Liver (tissue), 8 donors: ENCODE measurements at regions not wholly inside any gene's neighbourhood (a gene's known extent, or its start where the extent isn't known, plus 50 kb on each side); places are given as distances from the start of the nearest gene placed in this dataset.
A peak's percentile ranks its signal among the peaks of the same experiment; 100 is the strongest.

ENCODE experiments used
- DNase-seq: peaks from one replicate; pipeline ENCODE4 v3.0.0-alpha.2; 2017; ENCODE audit warnings: low spot score
- H3K27ac ChIP-seq, 2 donors: one replicate each; pipeline ENCODE4 v1.7.0; 2013; ENCODE audit warnings: inconsistent platforms in 2 of 2, low read length in 2 of 2, control low read depth in 1 of 2, low read depth in 1 of 2, mild to moderate bottlenecking in 1 of 2
- H3K27me3 ChIP-seq, 4 donors: one replicate each; pipeline versions ENCODE4 v1.6.1 to v1.7.0; 2013; ENCODE audit warnings: low read length in 3 of 4, inconsistent platforms in 1 of 4, mild to moderate bottlenecking in 1 of 4, moderate library complexity in 1 of 4; ENCODE audit not compliant: control insufficient read depth in 4 of 4, insufficient read depth in 4 of 4
- H3K36me3 ChIP-seq, 4 donors: one replicate each; pipeline versions ENCODE4 v1.6.1 to v1.7.0; 2013; ENCODE audit warnings: low read length in 3 of 4, mild to moderate bottlenecking in 3 of 4, low read depth in 1 of 4, moderate library complexity in 1 of 4; ENCODE audit not compliant: control insufficient read depth in 4 of 4, insufficient read depth in 3 of 4
- H3K4me1 ChIP-seq, 4 donors: one replicate each; pipeline versions ENCODE4 v1.6.1 to v1.7.0; 2013; ENCODE audit warnings: low read length in 3 of 4, mild to moderate bottlenecking in 3 of 4, moderate library complexity in 1 of 4; ENCODE audit not compliant: control insufficient read depth in 4 of 4, insufficient read depth in 4 of 4
- H3K4me3 ChIP-seq, 3 donors: one replicate each; pipeline versions ENCODE4 v1.6.1 to v1.7.0; 2013; ENCODE audit warnings: low read length in 3 of 3, control low read depth in 1 of 3, low read depth in 1 of 3, mild to moderate bottlenecking in 1 of 3
- H3K9ac ChIP-seq, 2 donors: one replicate each; pipeline ENCODE4 v1.7.0; 2013; ENCODE audit warnings: low read length in 2 of 2, mild to moderate bottlenecking in 2 of 2, moderate library complexity in 2 of 2, control low read depth in 1 of 2, low read depth in 1 of 2
- H3K9me3 ChIP-seq, 4 donors: one replicate each; pipeline versions ENCODE4 v1.6.1 to v1.7.0; 2013; ENCODE audit warnings: low read length in 3 of 4; ENCODE audit not compliant: control insufficient read depth in 4 of 4
- ATF3 ChIP-seq: IDR thresholded peaks from 2 replicates; pipeline ENCODE4 v1.6.1; 2016; ENCODE audit warnings: antibody characterized with exemption
- CTCF ChIP-seq: fragments of 150-350 bp; IDR thresholded peaks from 2 replicates; pipeline ENCODE4 v1.5.1; 2017; ENCODE audit warnings: improper control_type of control experiment, low read depth, low read length; ENCODE audit not compliant: missing input control
- EGR1 ChIP-seq, 2 donors: IDR thresholded peaks; 2 replicates each; pipeline ENCODE4 v1.6.1; 2016 to 2018; ENCODE audit warnings: antibody characterized with exemption in 2 of 2, low read depth in 2 of 2
- FOXA1 ChIP-seq: IDR thresholded peaks from 2 replicates; pipeline ENCODE4 v1.6.1; 2016; ENCODE audit warnings: antibody characterized with exemption
- FOXA2 ChIP-seq: IDR thresholded peaks from 2 replicates; pipeline ENCODE4 v1.6.1; 2016; ENCODE audit warnings: antibody characterized with exemption
- GABPA ChIP-seq, 2 donors: IDR thresholded peaks in 1 of 2; conservative IDR thresholded peaks in 1 of 2; 2 replicates each; pipeline ENCODE4 v1.6.1; 2016; ENCODE audit warnings: antibody characterized with exemption in 2 of 2, mild to moderate bottlenecking in 1 of 2, moderate library complexity in 1 of 2
- HNF4A ChIP-seq, 2 donors: conservative IDR thresholded peaks; 2 replicates each; pipeline ENCODE4 v1.6.1; 2016; ENCODE audit warnings: antibody characterized with exemption in 2 of 2, mild to moderate bottlenecking in 2 of 2
- HNF4G ChIP-seq: IDR thresholded peaks from 2 replicates; pipeline ENCODE4 v1.6.1; 2016; ENCODE audit warnings: antibody characterized with exemption
- JUND ChIP-seq, 2 donors: IDR thresholded peaks; 2 replicates each; pipeline ENCODE4 v1.6.1; 2016; ENCODE audit warnings: antibody characterized with exemption in 2 of 2
- MAX ChIP-seq: IDR thresholded peaks from 2 replicates; pipeline ENCODE4 v1.6.1; 2016; ENCODE audit warnings: antibody characterized with exemption
- NR2F2 ChIP-seq: IDR thresholded peaks from 2 replicates; pipeline ENCODE4 v1.6.1; 2016; ENCODE audit warnings: antibody characterized with exemption
- RAD21 ChIP-seq, 2 donors: IDR thresholded peaks; 2 replicates each; pipeline ENCODE4 v1.6.1; 2016; ENCODE audit warnings: antibody characterized with exemption in 2 of 2, mild to moderate bottlenecking in 2 of 2
- REST ChIP-seq: IDR thresholded peaks from 2 replicates; pipeline ENCODE4 v1.6.1; 2016; ENCODE audit warnings: antibody characterized with exemption, mild to moderate bottlenecking
- RXRA ChIP-seq, 2 donors: IDR thresholded peaks; 2 replicates each; pipeline ENCODE4 v1.6.1; 2017 to 2018; ENCODE audit warnings: antibody characterized with exemption in 2 of 2, mild to moderate bottlenecking in 1 of 2
- SP1 ChIP-seq: IDR thresholded peaks from 2 replicates; pipeline ENCODE4 v1.6.1; 2018; ENCODE audit warnings: antibody characterized with exemption, mild to moderate bottlenecking
- TAF1 ChIP-seq: conservative IDR thresholded peaks from 2 replicates; pipeline ENCODE4 v1.6.1; 2016; ENCODE audit warnings: antibody characterized with exemption, mild to moderate bottlenecking
- YY1 ChIP-seq: IDR thresholded peaks from 2 replicates; pipeline ENCODE4 v1.6.1; 2016; ENCODE audit warnings: antibody characterized with exemption, mild to moderate bottlenecking
- ZBTB33 ChIP-seq: IDR thresholded peaks from 2 replicates; pipeline ENCODE4 v1.6.1; 2016; ENCODE audit warnings: antibody characterized with exemption
- WGBS: extraction: QIAGEN DNeasy Blood & Tissue Kit; methylation state at CpG from one replicate; pipeline ENCODE4 v1.1.7; 2013; 5-methylcytosine and 5-hydroxymethylcytosine counted together
- donor health status: healthy.
- donor health status: healthy.
- donor health status: healthy.
- donor health status: healthy.
- donor health status: healthy.

- Histone ChIP-seq H3K9me3 (no peaks in the 10 kb centered on the region), H3K4me3 (no peak overlapping the region), H3K9ac (no peak overlapping the region), H3K27ac (no peak overlapping the region), H3K4me1 (peaks cover 0 to 18% (median 10%) of the 10 kb centered on the region in 4 donors), H3K27me3 (no peaks in the 10 kb centered on the region), H3K36me3 (no peaks in the 10 kb centered on the region)
- 46% methylated on average over 4 of the region's 4 CpGs for WGBS
- DNase-seq: no peak
- TF ChIP-seq FOXA2: no peak
- peak; percentile 16 to 22 for TF ChIP-seq HNF4A (conservative IDR thresholded peaks at IDR 0.05)
These were observed 75.0 kb upstream of the GATA6 start for GRCh38 chr18:22094358-22094734.

GRCh38 chr18:22098563-22098989 is 70.8 kb upstream of the GATA6 start:
- H3K4me1 ChIP-seq: peaks cover 0 to 18% (median 10%) of the 10 kb centered on the region in 4 donors
- H3K9ac ChIP-seq: no peak overlapping the region
- no peaks in the 10 kb centered on the region for H3K27me3 ChIP-seq
- 10% methylated on average over 3 of the region's 3 CpGs for WGBS
- H3K4me3 ChIP-seq: no peak overlapping the region
- no peaks in the 10 kb centered on the region for H3K36me3 ChIP-seq
- peak overlapping the region; percentile 10 to 33 for H3K27ac ChIP-seq
- no peaks in the 10 kb centered on the region for H3K9me3 ChIP-seq
- no peak for DNase-seq
- TF ChIP-seq JUND (IDR thresholded peaks at IDR 0.05) (no peak), FOXA2 (no peak), HNF4A (conservative IDR thresholded peaks at IDR 0.05) (peak; percentile 66 to 84), TAF1 (no peak), HNF4G (peak; percentile 16), YY1 (peak; percentile 66), ATF3 (peak; percentile 31), ZBTB33 (no peak), CTCF (no peak), EGR1 (IDR thresholded peaks at IDR 0.05; ENCODE audit: low read depth in 2 of 2) (no peak), NR2F2 (peak; percentile 87), GABPA (IDR thresholded peaks at IDR 0.05 in 1 of 2, conservative IDR thresholded peaks at IDR 0.05 in 1 of 2) (no peak), REST (no peak), RAD21 (IDR thresholded peaks at IDR 0.05) (peak in 1 of 2 donors; percentile 22), MAX (no peak), FOXA1 (no peak), SP1 (peak; percentile 68), RXRA (IDR thresholded peaks at IDR 0.05) (peak; percentile 59 to 82)
